GM12872 (cell line): ENCODE measurements at regions not wholly inside any gene's neighbourhood (a gene's known extent, or its start where the extent isn't known, plus 50 kb on each side); places are given as distances from the start of the nearest gene placed in this dataset.

ENCODE experiments used
- TF ChIP-seq, protein P1 (sequence below): IDR thresholded peaks from 3 replicates; pipeline ENCODE4 v1.5.1; 2011; ENCODE audit warnings: low read depth, mild to moderate bottlenecking, low read length, moderate library complexity; ENCODE audit not compliant: insufficient read depth

DNA sequence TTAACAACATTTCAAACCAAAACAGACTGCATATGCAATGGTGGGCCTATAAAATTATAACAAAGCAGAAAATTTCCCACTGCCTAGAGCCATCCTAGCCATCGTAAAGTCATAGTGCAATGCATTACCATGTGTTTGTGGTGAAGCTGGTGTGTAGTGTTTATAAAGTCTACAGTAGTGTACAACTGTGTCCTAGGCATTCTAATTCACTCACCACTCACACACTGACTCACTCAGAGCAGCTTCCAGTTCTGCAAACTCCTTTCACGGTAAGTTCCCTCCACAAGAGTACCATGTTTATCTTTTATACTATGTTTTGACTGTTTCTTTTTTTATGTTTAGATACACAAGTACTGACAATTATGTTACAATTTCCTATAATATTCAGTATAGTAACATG, 1104.1 kb upstream of the PHF14 start:
- TF ChIP-seq, protein P1, sequence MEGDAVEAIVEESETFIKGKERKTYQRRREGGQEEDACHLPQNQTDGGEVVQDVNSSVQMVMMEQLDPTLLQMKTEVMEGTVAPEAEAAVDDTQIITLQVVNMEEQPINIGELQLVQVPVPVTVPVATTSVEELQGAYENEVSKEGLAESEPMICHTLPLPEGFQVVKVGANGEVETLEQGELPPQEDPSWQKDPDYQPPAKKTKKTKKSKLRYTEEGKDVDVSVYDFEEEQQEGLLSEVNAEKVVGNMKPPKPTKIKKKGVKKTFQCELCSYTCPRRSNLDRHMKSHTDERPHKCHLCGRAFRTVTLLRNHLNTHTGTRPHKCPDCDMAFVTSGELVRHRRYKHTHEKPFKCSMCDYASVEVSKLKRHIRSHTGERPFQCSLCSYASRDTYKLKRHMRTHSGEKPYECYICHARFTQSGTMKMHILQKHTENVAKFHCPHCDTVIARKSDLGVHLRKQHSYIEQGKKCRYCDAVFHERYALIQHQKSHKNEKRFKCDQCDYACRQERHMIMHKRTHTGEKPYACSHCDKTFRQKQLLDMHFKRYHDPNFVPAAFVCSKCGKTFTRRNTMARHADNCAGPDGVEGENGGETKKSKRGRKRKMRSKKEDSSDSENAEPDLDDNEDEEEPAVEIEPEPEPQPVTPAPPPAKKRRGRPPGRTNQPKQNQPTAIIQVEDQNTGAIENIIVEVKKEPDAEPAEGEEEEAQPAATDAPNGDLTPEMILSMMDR = no peak

DNA sequence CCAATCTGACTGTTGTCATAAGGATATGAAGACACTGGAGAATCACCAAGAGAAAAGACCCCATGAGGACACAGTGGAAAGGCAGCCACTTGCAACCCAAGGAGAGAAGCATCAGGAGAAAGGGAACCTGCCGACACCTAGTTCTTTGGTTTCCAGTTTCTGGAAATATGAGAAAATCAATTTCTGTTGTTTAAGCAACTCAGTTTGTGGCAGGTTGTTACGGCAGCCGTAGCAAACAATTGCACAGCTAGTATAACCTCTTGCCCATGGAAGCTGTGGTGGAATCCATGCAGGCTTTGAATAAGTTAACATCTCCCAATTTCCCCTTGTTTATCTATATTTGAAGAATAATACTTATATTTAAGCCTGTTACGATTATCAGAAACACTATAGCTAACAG, 1103.0 kb upstream of the PHF14 start:
- TF ChIP-seq, protein P1 = no peak

DNA sequence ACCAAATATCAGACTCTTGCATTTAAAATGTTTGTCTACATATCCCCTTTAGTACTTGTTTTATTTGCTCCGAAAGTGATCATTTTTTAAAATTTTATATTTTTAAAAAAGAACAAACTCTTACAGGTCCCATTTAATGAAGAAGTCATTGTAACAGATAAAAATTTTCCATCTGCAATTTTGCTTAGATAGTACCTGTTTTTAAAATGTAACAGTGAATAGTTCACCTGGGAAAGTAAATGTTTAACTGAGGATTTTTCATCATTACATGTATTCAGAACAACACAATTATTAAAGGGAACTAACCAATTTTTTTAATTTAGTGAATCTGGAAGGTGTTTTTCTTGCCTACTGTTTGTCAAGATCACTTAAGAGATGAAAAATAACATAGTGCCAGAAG, 1099.5 kb upstream of the PHF14 start:
- TF ChIP-seq, protein P1 = no peak

DNA sequence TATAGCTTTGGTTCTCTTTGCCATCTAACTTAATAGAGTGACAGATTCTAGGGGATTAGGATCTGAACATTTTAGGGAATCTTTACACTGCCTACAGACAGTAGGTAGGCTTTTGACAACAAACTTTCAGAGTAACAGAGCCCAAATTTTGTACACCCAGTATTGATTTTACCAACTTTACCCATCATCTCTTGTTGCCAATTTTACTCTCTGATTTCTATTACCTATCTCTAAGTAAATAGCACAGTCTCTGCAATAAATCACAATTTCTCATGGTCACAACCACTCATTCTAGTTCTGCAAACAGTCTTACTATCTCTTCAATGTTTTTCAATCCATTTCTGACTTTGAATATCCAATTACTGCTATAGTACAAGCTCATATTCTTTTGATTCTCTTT, 1097.6 kb upstream of the PHF14 start:
- TF ChIP-seq, protein P1 = no peak

DNA sequence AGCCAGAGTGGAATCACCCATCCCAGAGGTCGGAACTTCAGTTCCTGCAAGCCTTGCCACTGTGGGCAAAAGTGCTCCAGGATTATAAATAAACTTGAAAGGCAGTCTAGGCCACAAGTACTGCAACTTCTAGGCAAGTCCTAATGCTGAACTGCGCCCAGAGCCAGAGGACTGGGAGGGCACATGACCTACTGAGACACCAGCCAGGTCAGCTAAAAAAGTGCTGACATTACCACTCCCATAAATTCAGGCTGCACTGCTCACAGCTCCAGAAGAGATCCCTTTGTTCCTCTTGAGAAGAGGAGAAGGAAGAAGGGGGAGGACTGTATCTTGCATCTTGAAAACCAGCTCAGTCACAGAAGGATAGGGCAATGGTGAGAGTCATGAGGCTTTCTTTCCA, 1084.1 kb upstream of the PHF14 start:
- TF ChIP-seq, protein P1 = no peak

DNA sequence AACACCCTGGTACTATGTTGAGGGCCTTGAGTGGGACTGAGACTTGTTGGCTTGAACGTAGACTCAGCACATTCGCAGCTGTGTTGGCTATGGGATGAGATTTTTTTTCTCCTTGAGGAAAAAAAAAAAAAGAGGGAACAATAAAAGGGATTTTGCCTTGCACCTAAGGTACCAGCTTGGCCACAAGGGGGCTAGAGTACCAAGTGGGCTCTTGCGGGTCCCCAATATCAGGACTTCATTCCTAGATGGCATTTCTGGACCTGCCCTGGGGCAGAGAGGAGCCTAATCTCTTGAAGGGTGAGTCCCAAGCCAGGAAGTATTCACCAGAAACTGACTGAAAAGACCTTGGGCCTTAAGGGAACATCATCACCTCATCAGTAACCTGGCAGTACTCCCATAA, 1083.6 kb upstream of the PHF14 start:
- TF ChIP-seq, protein P1 = no peak

DNA sequence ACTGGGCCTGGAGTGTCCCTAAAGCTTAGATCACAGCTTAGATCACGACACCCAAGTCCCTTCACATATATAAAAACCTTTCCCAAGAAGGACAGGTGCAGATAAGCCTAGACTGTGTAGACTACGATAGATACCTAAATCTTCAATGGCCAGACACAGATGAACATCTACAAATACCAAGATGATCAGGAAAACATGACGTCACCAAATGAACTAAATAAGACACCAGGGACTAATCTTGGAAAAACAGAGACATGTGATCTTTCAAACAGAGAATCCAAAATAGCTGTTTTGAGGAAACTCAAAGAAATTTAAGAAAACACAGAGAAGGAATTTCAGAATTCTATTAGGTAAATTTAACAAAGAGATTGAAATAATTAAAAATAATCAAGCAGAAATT, 1082.6 kb upstream of the PHF14 start:
- TF ChIP-seq, protein P1 = no peak

DNA sequence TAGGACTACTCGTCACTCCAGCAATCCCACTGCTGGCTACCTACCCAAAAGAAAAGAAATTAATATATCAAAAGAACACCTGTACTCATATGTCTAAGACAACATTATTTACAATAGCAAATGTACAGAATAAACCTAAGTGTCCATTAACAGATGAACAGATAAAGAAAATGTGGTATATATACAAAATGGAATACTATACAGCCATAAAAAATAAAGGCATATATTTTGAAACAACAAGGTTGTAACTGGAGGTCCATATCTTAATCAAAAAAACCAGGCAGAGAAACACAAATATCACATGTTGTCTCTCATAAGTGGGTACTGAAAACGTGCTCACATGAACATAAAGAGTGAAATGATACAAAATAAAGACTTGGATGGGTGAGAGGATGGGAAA, 1073.3 kb upstream of the PHF14 start:
- TF ChIP-seq, protein P1 = no peak
